Fibroblast of the conjunctiva (primary cell): ENCODE measurements at regions not wholly inside any gene's neighbourhood (a gene's known extent, or its start where the extent isn't known, plus 50 kb on each side); places are given as distances from the start of the nearest gene placed in this dataset.

Experiments used
- DNase-seq: peaks from one replicate; pipeline ENCODE4 v3.0.0-alpha.2; 2010; ENCODE audit warnings: low read depth

DNA sequence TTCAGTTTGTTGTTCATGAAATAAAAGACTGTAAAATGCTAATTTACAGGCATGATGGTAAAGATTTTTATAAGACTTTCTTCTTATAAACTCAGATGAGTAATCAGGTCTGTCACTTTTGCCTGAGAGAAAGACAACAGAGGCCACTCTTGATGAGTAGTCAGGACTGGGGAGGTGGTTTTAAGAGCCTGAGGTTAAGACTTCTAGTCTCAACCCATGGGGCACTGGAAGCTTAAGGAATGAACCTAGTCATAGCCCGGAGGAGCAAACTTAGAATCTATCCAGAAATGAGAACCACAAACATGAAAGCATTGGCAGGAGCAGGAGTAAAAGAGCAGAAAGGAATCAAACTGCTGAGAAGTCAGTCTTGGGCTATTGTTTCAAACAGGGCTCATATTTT, 846.3 kb upstream of the ARPP21 start:
- DNase-seq = no peak

DNA sequence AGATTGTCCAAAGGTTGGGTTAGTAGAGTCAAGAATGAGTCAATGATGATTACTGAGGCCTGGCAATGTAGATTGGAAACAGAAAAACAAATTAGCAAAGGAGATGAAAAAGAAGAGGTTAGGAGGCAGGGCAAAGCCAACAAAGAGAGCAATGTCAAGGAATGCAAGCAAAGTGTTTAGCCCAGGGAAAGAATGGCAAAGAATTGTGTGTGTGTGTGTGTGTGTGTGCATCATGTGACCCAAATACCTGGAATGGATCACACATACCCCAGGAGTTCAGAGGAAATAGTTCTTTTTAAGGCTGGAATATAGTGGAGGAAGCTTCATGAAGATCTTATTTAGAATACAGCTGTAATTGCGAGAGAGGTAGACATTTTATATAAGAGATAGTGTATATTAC, 831.7 kb upstream of the ARPP21 start:
- DNase-seq = no peak

DNA sequence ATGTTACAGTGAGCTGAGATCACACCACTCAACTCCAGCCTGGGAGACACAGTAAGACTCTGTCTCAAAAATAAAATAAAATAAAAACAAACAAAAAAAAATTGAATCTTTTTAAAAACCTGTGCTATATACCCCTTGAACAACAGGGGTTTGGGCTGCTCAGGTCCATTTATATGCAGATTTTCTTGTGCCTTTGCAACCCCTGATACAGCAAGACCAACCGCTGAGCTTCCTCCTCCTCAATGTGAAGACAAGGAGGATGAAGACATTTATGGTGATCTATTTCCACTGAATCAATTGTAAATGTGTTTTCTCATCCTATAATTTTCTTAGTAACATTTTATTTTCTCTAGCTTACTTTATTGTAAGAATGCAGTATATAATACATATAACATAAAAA, 831.0 kb upstream of the ARPP21 start:
- no peak for DNase-seq

DNA sequence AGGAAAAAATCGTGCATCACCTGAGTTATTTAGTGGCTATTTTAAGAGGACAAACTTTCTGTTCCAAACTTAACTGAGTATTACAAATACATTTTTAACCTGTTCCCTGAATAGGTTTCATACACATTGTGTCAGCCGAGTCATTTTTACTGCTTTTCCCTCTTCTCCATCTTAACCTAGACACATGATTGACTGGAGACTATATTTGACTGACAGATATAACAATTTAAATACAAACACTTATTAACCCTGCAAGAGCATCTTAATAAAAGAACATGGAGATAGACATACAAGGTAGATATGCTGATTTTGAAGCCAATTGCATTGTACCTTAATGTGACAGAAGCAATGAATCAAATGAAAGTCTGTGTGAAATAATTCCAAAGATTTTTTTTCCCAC, 810.5 kb upstream of the ARPP21 start:
- no peak for DNase-seq

DNA sequence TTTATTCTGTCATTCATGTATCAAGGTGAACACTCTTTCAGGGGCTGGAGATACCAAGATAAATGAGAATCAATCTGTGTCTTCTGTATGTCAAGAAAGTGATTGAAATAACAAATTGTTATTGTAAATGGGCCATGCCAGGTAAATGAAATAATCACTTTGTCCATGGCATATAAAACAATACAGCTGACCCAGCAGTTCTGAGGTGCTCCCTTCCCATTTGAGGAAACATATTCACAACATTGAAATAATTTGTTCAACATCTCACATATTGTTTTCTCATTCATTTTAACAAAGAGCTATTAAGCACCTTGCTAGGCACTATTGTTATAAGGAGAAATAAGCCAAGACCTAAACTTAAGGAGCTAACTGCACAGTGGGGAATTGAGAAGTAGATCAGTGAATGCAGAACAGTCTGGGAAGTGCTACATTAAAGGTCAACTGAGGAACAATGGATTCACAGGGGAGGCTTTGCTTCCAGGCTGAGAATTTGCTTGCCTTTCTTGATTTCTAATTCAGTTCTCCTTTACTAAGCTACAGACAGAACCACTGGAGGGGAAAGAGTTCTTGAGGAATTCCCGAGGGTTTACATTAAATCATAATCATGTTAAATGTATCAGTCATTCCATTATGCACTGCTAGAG, 806.3 kb upstream of the ARPP21 start:
- DNase-seq = no peak

DNA sequence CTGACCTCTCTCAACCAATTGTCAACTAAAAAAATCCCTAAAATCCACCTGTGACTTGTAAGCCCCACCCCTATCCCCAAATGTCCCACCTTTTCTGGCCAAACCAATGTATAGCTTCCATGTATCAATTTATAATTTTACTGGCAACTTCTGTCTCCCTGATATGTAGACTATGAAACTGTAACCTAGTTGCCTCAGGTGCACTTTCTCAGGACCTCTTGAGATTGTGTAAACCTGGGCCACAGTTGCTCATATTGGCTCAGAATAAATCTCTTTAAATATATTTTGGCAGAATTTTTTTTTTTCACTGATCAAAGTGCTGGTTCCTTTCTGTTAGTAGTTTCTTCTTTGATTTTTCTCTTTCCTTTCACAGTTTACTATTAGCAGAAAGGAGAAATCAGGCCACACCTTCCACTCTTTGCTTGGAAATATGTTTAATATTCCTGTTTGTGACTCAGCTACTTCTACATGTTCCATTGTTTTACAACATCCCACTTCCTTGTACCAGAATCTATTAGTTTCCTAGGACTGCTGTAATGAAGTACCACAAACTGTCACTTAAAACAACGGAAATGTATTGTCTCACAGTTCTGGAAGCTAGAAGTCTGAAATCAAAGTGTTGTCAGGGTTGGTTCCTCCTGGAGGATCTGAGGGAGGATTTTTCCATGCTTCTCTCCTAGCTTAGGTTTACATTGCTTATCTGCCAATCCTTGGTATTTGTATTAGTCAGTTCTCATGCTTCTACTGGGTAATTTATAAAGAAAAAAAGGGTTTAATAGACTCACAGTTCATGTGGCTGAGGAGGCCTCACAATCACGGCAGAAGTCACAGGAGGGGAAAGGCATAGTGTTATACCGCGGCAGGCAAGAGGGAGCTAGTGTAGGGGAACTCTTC, 801.2 kb upstream of the ARPP21 start:
- no peak for DNase-seq

DNA sequence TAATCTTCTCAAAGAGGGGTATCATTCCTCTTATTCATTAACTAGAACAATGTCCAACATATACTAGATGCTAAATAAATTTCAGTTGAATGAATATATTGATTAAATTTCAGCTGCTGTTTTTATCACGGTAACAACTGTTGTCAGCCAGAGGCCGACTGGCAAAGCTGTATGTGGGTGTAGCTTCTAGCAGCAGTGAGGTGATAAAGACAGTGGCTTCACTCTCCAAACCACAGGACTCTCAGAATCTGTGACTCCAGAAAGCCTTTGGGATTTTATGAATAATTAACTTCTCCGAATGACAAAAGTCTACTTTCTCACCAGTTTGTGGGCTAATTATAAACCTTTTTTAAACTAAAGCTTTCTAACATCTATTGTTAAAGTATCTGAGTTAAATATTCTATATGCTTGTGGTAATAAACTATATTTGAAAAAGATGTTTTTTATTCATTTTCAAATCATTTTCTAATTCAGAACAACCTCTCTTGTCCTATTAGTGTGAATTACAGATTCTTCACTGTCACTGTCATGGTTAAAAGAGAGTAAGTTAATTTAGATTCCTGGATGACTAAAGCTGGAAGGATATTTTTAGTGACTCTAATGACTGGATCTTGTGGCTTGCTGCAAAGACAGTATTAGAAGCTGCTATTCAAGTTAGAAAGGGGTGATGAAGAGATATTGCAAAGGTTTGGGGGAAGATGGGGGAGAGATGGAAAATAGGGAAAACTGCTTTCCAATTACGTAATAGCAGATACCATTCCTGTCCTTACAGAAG, 796.4 kb upstream of the ARPP21 start:
- no peak for DNase-seq

DNA sequence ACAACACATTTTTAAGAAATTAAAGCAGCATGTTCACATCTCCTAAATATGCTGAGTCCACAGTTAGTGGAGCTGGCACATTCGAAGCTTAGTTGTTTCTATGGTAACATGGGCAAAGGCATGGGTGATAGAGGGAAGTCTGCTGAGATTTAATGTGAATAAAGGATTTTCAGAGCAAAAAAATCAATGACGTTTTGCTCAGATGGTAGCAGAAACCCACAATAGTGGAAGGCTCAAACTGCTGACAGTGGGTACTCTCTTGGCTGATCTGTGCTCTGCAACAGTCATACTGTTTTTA, 795.1 kb upstream of the ARPP21 start:
- DNase-seq = no peak

DNA sequence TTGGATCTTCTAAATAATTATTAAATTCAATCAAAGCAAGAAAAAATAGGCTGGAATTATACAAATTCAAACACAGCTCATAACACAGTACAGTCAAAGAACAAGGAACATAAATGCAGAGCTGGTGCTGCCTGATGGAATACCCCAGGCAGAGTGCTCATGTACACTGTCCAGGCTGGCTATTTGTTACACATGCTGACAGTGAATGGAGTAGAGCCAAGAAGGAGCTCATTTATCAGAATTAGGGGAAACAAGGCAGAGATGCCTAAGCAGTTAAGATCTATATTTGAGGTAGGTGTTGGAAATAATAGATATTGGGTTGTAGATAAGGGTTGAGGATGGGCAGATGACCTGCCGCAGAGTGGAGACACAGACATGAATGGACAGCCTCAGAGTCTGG, 788.2 kb upstream of the ARPP21 start:
- DNase-seq = no peak

DNA sequence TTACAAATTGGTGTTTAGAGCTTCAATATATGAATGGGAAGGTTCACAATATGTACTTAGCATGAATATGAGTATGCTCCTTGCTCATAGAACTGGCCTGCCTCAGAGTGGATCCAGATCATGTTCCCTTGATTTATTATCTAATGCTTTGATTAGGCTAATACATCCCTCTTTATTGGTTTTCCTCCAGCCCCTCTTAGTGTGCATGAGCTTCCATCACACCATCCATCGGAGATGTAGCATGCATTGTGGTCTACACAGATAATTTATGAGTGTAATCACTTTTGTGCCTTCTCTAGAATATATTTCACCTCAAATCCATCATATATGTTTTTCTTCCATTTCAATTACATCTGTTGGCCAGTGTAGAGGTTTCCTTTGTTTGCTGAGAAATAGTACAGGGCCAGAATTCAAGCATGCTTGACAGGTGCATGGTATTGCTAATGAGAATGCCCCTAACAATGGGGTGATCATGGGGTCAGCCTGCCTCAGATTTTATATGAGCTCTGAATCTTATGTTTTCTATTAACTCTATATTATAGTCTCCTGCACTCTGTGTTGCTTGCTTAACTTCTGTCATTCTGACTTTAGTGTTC, 786.4 kb upstream of the ARPP21 start:
- DNase-seq = no peak

DNA sequence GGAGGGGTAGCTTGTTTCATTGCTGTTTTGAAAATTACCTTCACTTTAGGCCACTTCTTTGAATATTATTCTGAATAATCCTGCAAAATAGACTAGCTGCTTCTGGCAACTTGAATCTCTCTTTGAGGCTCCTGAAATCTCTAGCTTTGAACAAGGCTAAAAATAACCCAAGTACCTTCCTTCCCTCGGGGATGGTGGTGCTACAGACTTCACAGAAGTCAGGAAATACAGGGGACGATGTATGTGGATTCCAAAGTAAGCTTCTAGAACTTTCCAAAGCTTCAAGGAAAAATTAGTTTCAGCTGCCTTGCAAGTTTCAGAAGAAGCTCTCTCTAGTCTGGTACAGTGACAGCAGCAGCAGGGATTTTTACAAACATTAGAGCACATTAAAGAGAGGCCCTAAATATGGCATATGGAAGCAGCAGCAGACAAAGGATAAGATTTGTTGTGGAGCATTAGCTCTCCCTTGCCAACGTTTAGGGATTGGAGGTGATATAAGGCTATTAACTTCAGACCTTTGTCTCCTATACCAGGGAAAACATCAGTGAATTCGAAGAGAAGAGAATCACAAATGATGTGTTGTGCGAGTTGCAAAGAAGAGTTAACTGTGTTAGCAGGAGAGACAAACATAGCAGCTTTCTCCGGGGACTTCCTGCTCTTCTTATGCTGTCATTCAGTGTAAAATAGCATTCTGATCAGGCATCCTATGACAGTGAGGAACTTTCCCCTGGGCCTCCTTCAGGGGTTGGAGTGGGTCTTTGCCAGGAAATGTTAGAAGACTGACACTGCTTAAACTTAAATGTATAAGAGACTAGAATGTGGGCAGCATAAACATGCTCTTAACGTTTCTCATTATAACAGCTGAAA, 783.0 kb upstream of the ARPP21 start:
- no peak for DNase-seq

DNA sequence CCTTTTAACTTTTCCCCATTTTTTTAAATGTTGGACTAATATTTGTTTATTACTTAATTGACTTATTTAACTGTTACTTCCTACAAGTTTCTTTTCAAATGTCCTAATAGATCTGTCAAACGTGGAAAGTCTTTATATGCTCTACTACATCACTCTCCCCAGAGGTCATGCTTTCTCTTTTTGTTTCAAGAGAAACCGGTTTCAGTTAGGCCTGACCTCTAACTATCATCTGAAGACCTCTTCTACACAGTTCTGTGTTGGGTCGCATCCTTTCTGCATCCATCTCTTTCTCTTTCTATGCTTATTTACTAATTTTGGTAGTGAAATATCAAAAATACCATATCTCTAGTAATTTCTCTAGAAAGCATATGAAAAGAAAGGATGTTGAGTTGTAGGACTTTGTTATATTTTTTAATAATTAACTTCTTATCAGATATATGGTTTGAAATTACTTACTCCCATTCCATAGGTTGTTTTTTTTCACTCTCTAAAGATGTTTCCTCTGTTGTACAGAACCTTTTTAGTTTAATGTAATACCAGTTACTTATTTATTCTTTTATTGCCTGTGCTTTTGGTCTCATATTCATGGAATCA, 781.2 kb upstream of the ARPP21 start:
- DNase-seq = no peak

DNA sequence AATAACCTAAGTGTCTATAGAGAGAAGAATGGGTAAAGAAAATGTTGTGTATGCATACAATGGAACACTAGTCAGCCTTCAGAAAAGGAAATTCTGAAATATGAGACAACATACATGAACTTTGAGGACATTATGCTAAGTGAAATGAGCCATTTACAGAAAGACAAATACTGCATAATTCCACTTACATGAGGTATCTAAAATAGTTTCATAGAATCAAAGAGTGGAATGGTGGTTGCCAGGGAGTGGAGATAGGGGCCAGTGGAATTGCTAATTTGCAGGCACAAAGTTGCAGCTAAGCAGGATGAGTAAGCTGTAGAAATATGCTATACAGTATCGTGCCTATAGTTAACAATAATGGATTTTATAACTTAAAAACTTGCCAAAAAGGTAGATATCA, 779.6 kb upstream of the ARPP21 start:
- DNase-seq = no peak

DNA sequence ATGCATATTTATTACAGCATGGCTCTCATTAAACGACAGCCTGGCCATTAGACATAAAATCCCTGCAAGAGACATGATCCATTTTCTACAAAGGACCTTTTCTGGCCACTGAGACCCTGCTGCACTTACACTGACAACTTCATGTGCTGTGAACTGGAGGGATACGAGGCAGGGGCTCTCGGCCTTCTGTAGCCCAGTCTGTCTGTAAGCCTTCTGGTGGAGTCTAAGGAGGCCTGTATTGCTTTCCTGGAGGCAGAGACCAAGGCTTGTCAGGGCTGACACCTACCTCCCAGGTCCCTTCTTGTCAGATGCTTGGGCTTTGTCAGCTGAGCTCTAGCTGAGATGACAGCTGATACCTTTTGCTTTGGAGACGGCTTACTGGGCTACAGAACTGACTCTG, 776.9 kb upstream of the ARPP21 start:
- DNase-seq = no peak

DNA sequence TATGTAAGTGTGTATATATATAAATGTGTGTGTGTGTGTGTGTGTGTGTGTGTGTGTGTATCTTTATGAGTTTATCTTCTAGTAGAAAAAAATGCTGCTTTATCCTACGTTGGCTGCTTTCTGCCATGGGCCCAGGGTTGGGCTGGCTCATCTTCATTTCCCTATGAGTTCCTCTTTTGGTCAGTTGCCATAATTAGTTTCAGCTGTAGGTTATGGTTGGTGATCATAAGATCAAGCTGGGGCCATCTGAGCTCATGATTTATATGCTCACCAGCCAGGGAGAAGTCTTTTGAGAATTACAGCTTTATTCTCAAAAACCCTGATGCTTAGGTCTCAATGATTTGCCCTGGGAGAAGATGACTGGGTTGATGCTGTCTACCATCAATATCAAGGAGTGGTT, 775.8 kb upstream of the ARPP21 start:
- peak; percentile 18 for DNase-seq

DNA sequence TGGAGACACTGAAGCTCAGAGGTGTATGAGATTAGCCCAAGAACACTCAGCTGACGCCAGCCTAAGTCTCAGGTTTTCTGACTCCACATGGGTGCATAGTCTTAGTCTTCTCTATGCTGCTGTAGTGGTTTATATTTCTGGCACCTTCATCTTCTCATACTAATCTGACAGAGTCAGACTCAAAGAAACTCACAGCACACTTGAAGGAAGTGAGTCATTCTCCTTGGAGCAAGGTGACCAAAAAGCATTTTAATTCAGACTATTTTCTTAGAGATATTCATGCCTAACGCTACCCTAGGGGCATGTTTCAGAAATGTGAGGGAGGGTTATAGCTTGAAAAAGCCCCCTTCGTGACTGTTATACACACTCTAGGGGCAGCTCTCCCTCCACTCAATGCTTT, 775.3 kb upstream of the ARPP21 start:
- no peak for DNase-seq

DNA sequence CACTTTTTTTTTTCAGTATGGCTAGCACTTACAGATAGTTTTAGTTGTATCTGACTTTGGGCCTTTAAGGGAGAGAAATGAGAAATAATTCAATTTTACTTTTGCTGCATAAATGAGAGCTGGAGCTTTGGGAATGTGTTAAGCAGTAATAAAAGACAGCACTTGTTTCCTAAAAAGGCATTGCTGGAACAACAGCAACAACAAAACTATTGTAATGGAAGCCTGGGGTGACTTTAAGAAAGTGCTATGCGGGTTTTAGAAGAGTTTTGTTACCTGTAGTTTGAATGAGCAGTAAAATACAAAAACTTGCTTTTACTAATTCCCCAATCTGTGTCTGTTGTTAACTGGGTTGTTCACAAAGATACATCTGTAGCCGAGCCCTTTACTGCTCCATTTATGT, 774.0 kb upstream of the ARPP21 start:
- DNase-seq = no peak

DNA sequence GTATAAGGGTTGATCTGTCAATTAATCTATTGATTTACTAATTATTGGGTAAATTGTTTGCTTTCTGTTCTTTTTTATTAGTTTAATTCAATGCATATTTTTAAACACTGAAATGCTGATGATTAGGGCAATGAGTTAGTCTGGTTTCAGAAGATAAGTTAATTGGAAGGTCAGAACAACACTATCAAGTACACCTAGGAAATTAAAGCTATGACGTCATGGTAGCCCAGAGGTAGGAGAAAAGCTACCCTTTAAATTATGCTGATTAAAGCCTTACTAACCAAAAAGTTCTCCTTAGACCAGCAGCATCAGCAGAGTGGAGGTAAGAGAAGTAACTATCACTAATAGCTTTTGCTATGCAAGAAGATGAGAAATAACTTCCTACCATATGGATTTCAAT, 770.4 kb upstream of the ARPP21 start:
- DNase-seq = no peak

DNA sequence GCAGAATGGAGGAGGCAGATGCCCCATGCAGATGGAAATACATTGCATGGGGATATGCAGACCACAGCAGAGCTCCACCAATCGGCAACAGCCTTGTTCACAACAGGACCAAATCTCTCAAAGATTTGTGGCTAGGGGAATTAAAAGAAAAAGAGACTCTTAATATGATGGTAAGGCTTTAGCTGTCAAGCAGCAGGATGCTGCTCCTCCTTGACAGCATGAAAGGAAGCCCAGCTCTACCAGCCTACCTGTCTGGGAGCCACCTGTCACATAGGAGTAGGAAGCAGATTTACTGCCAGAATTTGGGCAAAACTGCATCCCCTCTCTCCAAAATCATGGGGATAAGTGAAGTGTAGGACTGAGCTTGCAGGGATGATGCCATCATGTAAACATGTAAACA, 769.6 kb upstream of the ARPP21 start:
- DNase-seq = no peak

DNA sequence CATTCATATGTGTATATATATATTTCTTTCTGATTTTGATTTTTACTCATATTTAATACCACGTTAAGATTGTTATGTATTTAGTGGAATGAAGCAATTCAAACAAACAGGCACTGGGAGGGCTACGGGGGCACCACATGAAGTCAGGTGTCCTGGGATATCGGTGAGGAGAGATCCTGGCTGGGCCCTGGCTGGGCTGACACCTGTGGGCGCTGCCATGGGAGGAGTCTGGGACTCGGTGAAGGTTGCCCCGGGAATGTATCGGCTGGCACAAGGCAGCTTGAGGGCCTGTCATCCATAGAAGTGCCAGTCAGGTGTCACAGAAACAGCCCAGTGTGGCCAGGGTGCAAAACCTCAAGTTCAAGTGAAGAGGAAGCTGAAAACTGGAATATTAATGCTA, 766.9 kb upstream of the ARPP21 start:
- DNase-seq = no peak

DNA sequence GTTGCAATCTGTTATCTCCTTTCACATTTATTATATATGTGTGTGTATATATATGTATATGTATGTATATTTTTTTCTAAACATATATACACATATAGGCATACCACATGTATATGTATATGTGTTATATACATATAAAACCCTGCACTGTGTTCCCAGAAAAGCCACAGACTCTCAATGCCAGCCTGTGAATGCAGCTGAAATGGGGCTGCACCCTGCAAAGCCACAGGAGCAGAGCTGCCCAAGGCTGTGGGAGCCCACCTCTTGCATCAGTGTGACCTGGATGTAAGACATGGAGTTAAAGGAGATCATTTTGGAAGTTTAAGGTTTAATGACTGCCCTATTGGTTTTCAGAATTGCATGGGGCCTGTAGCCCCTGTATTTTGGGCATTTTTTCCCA, 762.3 kb upstream of the ARPP21 start:
- no peak for DNase-seq

DNA sequence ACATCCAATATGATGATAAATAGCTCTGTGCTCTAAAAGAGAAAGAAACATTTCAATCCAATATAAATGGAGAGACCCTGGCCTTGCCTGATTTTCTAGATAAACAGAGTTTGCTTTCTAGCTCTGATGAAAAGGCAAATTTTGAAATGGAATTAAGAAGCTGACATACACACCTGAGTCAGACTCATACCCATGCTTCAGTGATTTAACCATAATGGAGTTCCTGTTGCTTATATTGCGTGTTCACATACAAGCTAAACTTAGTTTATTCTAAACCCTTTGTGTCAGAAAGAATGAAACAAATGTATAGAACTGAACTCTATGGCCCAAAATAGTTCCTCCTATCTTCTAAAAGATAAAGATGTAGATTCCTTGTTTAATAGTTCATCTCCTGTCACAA, 760.8 kb upstream of the ARPP21 start:
- DNase-seq = no peak
